Testis (tissue), 2 donors: ENCODE measurements at regions not wholly inside any gene's neighbourhood (a gene's known extent, or its start where the extent isn't known, plus 50 kb on each side); places are given as distances from the start of the nearest gene placed in this dataset.

Source experiments
- POLR2A ChIP-seq: fragments of 450-650 bp; IDR thresholded peaks from one replicate; pipeline ENCODE4 v1.6.1; 2017; ENCODE audit warnings: antibody characterized with exemption, mild to moderate bottlenecking, moderate library complexity
- TF ChIP-seq, protein P1 (sequence below), 3 experiments: fragments of 450-650 bp in 2 of 3; fragments of 200-600 bp in 1 of 3; sonication (generic) in 1 of 3; IDR thresholded peaks; one replicate each; pipeline ENCODE4 v1.5.1; 2016 to 2019; ENCODE audit warnings: antibody characterized with exemption in 3 of 3, mild to moderate bottlenecking in 2 of 3, moderate library complexity in 1 of 3

DNA sequence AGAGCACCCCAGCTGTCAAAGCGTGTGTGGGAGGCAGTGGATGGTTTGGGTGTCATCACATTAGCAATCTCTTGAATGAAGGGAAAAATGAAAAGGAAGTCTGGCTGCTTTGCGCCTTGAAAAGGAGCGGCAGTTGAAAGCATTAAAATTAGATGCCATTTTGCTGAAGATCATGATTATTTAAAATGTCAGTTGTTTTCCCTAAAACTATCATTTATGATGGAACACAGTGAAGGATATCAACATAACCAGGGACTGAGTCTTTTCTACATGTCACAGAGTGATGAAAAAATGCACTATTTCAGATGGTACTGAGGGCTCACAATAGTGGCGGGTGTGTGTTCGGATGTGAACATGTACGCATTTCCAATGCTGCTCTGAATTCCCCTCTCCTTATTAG, 450.2 kb upstream of the CPEB2 start:
- TF ChIP-seq, protein P1, sequence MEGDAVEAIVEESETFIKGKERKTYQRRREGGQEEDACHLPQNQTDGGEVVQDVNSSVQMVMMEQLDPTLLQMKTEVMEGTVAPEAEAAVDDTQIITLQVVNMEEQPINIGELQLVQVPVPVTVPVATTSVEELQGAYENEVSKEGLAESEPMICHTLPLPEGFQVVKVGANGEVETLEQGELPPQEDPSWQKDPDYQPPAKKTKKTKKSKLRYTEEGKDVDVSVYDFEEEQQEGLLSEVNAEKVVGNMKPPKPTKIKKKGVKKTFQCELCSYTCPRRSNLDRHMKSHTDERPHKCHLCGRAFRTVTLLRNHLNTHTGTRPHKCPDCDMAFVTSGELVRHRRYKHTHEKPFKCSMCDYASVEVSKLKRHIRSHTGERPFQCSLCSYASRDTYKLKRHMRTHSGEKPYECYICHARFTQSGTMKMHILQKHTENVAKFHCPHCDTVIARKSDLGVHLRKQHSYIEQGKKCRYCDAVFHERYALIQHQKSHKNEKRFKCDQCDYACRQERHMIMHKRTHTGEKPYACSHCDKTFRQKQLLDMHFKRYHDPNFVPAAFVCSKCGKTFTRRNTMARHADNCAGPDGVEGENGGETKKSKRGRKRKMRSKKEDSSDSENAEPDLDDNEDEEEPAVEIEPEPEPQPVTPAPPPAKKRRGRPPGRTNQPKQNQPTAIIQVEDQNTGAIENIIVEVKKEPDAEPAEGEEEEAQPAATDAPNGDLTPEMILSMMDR (IDR thresholded peaks at IDR 0.05): no peak
- TF ChIP-seq POLR2A: no peak
